ENCODE measurements at regions not wholly inside any gene's neighbourhood (a gene's known extent, or its start where the extent isn't known, plus 50 kb on each side); places are given as distances from the start of the nearest gene placed in this dataset.

DNA sequence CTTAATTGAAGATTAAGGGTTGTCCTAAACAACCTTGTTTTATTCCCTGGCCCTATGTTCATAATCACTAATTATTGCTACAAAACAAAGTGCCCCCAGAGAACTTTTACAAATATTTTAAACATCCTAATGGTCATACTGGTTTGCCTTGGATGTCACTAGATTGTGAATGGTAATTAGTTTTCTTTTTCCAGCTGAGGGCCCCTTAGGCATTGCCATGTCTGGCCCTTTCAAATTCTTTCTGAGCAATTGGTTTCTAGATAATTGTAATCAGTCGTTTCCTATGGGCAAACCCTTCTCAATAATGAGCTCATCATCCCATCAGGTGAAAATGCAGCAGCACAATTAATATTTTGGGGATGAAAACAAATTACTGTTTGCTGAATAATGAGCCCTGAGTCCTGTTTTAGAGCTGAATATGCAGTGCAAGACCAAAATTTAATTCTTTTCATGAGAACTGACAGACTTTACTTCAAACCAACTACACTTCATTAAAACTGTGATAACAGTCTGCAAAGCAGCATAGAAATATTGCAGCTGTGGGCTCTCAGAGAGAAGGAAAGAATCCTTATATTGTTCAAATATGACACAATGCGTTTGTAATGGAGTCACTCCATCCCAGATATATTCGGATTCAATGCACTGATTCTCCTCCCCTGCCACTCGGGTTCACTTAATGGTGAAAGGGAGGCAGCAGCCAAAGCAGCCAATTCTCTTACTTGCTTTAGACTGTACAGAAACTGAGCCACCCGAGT is 67.7 kb upstream of the ARHGAP5 start (continued):
- TF ChIP-seq KDM1A (IDR thresholded peaks at IDR 0.05; ENCODE audit: borderline replicate concordance, low read length) = no peak
- TF ChIP-seq HDAC2 (IDR thresholded peaks at IDR 0.05; ENCODE audit: borderline replicate concordance in 1 of 2, low read depth in 2 of 2, low read length in 2 of 2) = no peak
- TF ChIP-seq SP1 (IDR thresholded peaks at IDR 0.05; ENCODE audit: low read depth, low read length) = no peak
- no peak for TF ChIP-seq TCF12 (IDR thresholded peaks at IDR 0.05; ENCODE audit: low read depth, low read length)

All from H1 (cell line).